HG03432 (cell line): ENCODE measurements at regions not wholly inside any gene's neighbourhood (a gene's known extent, or its start where the extent isn't known, plus 50 kb on each side); places are given as distances from the start of the nearest gene placed in this dataset.

Experiments used
- ATAC-seq: cut with Tn5 transposase; IDR thresholded peaks from one replicate; pipeline ENCODE4 v1.9.1; 2021; ENCODE audit warnings: mild to moderate bottlenecking, moderate library complexity; ENCODE audit not compliant: unreplicated experiment

DNA sequence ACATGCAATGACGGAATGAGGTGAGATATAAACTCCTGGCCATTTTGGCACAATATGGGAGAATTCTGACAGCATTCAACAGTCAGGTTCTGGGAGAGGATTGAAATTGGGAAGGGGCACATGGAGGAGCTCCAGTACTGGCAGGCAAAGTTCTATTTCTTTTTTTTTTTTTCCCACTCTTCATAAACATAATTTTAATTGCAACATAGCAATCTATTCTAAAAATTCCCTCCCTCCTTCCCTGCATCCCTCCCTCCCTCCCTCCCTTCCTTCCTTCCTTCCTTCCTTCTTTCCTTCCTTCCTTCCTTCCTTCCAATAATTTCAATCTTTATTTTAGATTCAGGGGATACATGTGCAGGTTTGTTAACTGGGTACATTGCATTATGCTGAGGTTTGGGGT, 93.2 kb downstream of the PTCSC3 start:
- ATAC-seq, result no peak

DNA sequence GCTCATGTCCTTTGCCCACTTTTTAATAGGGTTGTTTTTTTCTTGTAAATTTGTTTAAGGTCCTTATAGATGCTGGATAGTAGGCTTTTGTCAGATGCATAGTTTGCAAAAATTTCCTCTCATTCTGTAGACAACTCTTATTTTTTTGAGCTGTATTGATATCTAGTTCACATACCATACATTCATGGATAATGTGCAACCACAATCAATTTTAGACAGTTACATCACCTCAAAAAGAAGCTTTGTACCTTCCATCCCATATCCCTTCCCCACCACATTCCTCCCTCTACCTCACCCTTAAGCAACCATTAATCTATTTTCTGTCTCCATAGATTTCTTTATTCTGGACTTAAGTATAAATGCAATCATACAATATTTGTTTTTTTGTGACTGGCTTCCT, 98.4 kb downstream of the PTCSC3 start:
- ATAC-seq, result no peak

DNA sequence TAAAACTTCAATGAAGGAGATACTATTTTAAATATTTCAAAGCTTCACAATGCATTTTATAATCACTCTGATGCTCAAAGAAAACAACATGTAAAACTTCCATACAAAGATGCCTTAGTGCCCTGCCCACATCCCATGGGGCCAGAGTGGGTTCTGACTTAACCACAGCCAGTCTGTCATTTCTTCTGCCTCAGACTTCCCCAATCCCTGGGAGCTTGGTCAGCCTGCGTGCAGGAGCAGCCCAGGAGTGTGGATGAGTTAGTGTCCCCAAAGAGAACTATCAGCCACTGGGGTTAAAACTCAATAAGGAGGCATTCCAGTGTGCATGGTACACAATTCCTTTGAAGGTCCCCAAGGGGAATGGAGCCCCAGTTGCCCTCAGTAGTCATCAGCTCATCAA, 100.3 kb downstream of the PTCSC3 start:
- ATAC-seq, result no peak

DNA sequence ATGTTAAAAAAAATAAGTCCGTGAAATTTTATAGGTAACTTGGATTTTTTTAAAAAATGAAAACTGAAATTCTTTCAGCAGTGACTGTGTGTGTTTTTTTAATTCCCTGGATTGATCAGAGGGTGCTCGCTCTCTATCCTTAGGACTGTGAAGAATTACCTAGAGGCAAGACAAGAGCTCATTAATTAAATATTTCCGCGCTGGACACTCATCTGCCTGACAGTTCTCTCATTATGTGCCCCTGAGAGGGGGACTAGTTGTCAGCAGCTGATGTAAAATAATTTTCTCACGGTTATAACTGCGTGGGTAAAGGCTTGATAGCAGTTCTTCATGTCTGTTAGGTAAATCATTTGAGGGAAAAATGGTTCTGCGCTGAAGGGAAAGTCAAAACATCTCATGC, 101.3 kb downstream of the PTCSC3 start:
- no peak for ATAC-seq

DNA sequence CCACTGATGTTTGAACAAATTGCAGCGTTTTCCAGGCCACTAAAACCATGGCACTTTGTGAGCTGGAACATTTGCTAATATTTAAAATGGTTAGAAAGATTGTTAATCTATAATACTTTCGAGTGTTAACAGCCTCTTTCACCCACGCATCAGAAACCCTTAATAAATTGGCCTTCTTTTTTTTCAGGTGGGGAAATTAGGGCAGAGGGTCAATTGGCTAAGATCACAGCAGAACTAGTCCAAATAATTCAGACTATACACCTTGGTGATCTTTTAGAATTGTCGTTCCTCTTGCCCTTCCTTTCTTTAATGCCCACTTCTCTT, 105.8 kb downstream of the PTCSC3 start:
- no peak for ATAC-seq

DNA sequence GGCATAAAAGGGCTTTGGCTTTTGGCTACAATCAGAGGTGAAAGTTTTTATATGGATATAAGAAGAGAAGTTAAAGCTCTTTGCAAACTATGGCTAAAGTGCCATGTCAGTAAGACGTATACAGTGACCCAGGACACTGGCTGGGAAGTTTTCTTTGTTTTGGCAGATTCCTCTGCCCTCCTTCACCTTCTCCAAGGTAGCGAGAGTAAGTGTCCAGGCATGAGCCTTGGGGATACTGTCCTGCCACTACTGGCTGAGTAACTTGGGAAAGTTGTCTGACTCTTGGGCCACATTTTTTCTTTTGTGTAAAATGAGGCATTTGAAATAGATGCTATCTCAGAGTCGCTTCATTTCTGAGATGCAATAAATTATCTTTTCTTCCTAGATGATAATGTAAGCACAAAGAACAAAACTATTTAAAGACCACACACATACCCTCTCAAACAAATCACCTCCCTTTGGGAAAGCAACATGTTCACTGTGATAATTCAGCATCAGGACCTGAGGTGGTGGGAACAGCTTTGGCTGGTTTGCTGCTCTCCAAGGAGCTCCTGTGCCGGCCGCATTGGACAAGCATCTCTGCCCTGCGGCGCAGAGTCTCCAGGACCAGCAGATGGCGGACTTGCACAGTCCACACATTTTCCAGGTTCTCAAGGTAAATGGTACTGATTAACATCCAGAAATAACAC, 106.3 kb downstream of the PTCSC3 start:
- ATAC-seq, result peak; percentile 61

DNA sequence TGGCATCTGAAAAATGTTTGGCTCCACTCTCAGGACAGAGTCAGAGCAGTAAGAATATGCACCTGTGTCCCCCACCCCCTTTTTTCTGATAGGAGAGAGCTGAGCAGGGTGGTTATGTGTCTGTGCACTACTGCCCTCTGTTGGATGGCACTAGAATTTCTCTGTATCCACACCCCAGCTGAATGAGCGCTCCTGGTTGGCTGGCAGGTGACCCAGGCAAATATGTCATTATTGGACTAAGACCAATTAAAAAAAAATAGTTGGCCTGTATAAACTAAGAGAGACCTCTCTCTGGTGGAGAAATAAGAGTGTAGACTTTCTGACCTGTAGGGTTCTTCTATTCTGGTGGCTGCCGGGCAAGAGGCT, 107.0 kb downstream of the PTCSC3 start:
- peak; percentile 66 for ATAC-seq

DNA sequence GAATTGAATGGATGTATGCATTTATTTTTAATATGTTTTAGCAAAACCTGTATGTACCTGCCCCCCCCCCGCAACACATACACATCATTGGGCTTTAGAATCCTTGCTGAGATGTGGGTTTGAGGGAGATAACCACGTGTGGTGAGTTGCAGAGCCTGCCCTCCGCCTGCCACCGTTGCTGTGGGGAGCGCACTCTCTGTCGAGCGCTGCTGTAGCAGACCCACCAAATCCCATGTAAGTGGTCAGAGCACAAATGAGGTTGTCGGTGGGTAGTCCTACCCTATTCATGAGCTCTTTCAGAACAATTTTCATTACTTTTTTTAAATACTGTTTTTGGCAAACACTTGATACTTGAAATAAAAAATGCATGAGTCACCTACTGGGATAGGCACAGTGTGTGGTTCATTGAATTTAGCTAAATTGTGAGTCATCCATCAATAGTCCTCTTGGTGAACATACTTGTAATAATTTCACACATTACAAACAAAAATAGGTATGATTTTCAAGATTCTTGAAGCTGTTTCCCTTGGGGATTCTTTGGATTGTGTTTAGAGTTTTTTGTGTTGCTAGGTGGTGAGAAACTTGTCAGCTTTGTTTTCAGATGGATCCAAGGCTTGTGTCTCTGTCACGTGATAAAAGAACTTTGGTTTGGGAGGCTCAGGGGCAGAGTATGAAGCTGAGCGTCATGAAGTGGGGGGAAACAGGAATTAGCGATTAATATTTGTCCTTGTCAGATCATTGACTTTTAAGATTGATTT, 107.6 kb downstream of the PTCSC3 start:
- ATAC-seq, result peak; percentile 13

DNA sequence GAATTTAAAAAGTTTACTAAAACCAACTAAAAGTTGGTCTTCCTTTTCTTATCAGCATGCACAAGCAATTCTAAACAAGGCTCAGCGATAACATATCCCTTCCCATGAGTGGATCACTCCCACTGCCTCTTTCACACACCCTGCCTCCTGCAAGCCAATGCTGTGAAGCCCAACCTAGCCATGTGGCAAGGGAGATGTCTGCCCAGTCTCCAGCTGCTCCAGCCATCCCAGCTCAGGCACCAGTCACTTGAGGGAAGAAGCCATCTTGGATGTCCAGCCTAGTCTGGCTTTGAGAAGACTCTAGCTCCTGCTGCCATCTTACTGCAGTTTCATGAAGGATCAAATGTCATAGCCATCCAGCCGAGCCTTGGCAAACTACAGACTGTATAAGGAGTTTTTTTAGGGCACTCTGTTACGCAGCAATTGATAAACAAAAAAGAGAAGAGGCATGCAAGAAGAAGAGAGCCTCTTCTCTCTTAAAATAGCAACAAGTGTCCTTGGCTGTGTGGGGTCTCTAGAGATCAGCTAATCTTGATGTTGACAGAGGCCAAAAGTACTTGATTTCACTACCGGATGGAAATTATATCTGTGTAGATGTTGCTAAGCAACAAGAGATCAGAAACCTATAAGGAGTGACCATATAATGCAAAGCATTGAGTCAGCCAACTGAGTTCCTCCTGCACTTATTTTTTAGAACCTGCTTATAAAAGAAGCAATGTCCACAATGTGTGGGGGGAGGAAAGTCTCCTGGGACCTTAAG, 108.9 kb downstream of the PTCSC3 start:
- no peak for ATAC-seq

DNA sequence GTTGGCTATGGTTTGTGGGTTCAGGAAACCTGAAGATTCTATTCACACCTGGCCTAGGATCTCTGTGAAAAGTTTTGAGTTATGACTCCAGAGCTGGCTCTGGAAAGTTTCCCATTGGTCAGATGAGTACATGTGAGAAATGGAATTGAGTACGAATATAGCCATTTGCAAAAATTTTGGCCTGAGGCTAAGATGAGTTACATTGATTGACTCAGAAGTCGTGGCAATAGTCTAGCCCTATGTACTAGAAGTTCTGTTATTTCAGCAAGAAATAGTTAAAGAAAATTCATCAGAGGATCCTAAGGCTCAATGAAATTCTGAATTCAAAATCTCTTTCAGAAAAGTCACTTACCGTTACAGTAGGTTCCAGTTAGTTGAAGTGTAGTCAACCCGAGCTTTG, 109.9 kb downstream of the PTCSC3 start:
- no peak for ATAC-seq

DNA sequence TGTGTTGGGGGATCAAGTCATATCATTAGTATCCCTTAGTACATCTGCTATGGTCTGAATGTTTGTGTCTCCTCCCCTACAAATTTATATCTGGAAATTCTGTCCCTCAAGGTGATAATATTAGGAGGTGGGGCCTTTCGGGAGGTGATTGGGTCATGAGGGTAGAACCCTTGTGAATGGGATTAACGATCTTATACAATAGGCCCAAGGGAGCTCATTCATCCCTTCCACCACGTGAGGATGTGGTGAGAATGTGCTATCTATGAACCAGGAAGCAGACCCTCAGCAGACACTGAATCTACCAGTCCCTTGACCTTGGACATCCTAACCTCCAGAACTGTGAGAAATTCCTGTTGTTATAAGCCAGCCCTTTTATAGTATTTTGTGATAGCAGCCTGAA, 110.7 kb downstream of the PTCSC3 start:
- no peak for ATAC-seq

DNA sequence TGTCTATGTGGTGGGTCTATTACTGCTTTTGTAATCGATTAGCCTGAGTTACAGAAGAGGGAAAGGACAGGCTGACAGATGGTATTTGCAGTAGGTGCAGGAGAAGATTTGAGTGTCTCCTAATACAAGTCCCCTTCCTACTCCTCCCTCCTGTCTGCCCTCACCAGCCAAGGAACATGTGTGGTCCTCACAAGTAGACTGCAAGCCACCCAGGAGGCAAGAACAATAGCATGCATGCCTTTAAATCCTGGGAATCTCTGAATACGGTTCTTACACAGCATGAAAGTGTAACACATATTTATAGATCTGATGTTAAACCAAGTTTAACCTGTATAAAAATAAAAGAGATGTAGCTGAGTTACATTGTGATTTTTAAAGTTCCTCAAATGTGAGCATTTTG, 117.0 kb downstream of the PTCSC3 start:
- no peak for ATAC-seq

DNA sequence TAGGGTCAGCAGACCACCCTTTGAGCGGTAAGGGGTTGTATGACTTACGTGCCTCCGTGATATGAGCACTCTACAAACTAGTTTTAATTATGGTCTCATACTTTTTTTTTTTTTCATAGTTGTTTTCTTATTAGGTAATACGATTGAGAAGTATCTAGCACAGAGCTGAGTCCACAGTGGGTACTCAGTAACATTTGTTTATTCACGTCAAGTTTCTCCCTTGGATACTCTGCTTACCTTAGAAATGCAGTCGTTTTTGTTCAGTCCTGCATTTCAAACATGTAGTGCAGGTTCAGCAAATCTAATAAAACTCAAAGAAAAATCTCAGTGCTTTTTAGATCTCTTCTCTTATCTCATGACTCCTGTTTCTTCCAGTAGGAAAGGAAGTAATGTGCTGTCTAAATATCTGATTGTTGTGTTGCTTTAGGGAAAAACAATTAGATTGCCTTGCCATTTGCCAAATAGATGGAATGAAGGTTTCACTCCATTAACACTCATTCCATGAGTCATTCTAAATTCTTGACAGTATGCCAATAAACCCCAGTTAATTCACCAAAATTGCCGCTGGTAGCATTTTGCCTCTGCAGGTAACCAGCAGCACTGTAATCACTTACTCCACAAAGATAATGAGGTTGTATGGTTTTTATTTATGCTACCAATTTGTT, 118.9 kb downstream of the PTCSC3 start:
- no peak for ATAC-seq

DNA sequence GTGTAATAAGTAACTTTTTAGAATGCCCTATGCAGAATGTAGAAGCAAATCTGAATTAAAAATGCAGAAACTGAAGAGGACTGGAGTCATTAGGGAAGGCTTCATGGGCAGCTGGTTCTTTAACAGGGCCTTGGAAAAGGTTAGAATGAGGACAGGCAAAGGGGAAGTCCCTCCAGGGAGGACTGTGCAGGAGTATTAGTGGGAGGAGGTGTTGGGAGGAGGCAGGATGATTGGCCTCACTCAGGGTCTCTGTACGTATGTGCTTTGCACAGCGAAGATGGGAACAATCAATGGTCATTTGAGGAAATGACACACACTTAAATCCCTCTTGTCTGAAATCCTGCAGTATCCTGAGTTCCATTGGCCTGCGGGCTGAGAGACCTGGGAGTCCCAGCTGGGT, 119.7 kb downstream of the PTCSC3 start:
- ATAC-seq, result no peak

DNA sequence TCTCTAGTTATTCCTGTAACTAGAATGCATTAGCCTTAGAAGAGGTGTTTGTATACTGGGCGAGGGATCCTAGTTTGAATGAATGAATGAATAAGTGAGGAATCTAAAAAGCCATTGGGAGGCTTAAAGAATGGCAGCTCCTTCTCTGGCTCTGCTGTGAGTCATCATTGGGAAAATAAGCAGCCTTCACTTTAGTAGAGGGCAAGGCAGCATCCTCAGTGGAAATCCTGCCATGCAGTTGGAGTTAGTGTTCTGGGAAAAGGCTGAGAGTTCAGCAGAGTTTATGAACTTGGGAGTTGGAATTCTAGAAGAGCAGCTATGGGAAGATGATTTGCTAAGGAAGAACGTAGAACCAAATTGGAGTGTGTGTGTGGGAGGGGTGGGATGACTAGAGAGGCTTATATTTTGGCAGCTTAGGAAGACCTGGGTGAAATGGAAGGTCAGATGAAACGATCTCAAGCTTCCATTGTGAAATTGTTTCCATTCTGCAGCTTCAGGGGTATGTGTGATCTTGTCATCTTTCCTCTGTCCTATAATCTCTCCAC, 120.8 kb downstream of the PTCSC3 start:
- ATAC-seq, result no peak

DNA sequence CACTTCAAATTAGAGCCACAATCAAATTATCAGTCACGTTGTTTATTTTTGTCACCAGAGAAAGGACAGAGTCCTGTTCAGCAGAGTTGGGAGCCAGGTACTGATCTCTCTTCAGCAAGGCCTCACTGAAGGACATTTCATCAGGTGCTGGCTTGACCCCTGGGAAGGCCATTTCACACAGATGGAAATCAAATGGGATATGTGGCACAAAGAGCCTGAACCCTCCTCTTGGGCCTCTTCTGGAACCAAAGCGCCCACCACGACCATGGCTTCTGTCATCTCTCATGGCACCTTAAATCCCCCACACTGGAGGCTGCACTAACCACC, 121.5 kb downstream of the PTCSC3 start:
- no peak for ATAC-seq

DNA sequence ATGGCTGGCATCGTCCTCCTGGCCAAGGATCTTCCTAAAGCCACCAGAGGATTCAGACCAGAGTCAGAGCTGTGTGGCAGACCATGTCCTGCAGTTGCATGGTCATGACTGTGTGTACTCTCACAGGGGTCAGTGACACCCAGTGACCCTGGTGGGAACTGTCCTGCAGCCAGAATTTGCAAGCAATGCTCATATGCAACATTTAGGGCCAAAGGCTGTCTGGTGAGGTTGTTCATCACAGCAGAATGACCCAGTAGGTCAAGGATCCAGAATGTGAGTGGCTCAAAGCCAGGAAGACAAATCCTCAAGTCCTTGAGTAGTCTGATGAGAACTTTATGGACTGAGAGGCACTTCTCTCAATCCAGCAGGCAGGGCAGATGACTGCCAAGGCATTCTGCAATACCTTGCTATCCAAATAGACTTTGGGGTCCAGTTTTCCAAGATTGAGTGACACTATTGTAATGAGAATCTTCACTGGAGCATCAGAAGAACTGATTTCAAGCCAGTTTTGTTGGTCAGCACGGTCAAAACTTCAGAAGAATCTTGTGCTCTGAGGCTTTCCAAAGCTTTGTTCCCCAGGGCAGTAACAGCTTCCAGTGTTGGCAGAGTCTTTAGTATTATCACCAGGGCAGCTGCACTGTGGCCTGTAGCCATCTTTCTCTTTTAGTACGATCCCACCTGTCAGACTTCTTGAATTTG, 122.0 kb downstream of the PTCSC3 start:
- no peak for ATAC-seq

DNA sequence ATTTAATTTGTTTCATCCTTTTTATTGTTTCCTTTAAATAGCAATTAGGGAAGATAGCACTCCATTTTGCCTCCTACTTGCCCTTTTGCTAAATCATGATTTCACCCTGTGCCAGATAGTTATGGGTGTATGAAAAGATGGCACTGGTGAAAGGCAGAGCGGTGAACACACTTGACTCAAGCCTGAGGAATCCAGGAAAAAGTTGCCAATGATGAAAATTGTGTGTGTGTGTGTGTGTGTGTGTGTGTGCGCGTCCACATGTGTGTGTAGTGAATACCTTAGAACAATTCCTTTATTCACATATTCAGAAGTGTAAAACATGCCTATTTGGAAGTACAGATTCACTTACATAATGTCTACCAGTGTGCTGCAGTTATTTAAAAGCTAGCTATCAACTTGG, 123.8 kb downstream of the PTCSC3 start:
- no peak for ATAC-seq

DNA sequence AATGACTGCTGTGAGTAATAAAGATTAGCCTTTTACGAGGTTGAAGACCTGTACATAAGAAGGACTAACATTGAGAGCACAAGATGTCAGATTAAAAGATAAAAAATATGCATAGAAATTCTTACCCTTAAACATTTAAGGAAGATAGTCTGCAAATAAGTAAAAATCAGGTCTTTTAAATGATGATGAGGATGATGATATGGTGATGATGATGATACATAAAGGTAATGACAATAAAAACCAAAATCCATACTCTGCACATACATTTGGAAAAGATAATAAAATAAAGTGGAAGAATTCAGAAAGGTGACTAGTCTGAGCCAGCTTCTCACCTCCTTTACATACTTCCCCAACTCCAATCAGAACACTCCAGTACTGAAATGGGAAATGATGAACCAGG, 124.5 kb downstream of the PTCSC3 start:
- no peak for ATAC-seq

DNA sequence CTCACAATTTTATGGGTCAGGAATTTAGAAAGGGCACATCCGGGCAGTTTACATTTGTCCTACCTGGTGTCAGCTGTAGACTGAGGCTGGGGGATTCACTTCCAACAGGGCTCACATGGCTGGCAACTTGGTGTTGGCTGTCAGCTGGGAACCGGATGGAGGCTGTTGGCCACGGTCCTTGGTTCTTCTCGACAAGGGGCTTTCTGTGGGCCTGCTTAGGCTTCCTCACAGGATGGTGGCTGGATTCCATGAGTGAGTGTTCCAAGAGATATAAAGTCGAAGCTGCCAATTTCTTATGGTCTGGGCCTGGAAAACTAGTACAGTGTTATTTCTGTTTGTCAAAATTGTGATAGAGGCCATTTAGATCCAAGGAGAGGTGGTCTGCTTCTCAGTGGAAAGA, 127.9 kb downstream of the PTCSC3 start:
- no peak for ATAC-seq

DNA sequence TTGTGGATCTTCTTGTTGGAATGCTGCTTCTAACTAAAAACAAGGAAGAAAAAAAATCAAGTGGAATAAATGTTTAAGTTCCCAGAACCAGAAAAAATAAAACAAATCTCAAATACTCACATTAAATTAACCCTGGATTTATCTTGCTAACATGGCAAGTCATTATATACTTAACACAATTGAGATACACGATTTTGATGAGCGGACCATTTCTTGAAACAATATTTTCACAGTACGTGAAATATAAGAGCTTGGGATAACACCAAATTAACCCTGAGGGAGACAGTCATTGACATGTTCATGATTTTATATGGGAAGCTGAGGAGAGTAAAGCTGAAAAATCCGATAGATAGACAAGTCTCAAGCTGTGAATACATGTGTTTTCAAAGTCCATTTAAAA, 128.6 kb downstream of the PTCSC3 start:
- ATAC-seq, result no peak
